GM21723 (cell line): ENCODE measurements at regions not wholly inside any gene's neighbourhood (a gene's known extent, or its start where the extent isn't known, plus 50 kb on each side); places are given as distances from the start of the nearest gene placed in this dataset.
A peak's percentile ranks its signal among the peaks of the same experiment; 100 is the strongest.
"Not testable (repeated sequence)": the region's sequence is repeated elsewhere in the genome, so short reads cannot be mapped to it uniquely, and the experiment has no call there.

ENCODE experiments used
- ATAC-seq: cut with Tn5 transposase; IDR thresholded peaks from one replicate; pipeline ENCODE4 v1.9.1; 2021; ENCODE audit warnings: mild to moderate bottlenecking, moderate library complexity; ENCODE audit not compliant: unreplicated experiment

DNA sequence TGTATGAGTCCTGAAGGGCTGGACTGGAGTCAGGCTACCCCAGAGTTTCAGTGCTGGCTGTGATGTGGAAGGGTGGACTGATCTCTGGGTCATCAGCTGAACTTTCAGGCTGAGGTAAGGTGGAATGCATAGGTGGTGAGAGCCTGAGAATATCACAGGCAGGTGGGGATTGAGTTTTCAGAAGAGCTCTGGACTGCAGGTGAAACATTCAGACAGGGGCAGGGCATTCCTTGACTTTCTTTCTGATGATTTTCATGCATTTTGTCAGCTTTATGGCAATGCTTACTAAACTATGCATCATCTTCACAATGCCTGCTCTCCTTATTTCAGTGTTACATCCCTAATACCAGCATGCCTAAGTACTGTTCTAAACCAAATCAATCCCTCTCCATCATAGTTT is 755.0 kb downstream of the KCNA4 start:
- ATAC-seq = no peak

DNA sequence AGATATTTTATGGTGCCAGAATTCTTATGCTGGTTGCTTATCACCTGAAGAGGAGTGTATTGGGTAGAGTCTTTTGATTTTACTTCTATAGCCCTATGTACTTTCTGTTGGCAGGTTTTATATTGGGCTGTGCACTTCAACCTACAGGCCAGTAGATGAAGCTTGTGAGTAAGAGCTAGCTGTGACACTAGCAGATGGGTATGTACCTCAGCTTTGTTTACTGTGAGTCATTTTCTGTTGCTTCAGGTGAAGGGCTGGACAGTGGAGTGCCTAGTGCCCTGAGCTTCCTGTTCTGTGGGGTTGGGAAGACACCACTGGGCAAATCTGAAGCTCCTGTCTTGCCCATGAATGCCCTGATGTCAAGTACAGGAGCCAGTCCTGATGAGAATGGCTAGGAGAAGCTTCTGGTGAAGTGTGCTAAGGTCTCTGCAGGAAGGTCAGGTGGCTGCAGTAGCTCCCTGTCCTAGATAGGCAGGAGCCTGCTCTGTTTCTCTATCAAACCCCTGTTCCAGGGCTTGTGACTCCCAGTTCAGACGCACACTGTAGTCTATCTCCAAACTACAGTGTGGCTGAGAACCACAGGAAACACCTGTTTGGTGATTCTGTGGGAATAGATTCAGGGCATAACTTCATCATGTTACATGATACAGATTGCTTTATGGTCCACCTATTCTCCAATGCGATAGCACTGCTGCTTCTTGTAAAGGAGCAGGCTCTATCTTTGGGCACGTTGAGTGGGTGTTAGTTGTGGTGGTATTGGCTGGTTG is 755.7 kb downstream of the KCNA4 start:
- ATAC-seq = no peak

DNA sequence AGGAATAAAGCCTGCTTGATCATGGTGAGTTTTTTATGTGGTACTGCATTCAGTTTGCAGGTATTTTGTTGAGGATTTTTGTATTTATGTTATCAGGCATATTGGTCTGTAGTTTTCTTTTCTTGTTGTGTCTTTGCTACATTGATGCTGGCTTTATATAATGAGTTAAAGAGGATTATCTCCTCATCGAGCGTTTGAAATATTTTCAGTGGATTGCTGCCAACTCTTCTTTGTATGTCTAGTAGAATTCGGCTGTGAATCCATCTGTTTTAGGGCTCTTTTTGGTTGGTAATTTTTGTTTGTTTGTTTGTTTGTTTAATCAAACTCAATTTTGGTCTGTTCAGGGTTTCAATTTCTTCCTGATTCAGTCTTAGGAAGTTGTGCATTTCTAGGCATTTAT is 758.4 kb downstream of the KCNA4 start:
- no peak for ATAC-seq

DNA sequence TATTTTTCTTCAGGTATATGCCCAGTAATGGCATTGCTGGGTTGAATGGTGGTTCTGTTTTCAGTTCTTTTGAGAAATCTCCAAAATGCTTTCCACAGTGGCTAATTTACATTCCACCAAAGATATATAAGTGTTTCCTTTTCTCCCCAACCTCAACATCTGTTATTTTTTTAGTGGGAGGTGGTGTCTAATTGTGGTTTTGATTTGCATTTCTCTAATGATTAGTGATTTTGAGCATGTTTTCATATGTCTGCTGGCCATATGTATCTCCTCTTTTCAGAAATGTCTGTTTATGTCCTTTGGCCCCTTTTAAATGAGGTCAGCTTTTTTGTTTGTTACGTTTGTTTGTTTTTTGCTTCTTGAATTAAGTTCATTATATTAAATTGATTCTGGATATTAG is 760.2 kb downstream of the KCNA4 start:
- no peak for ATAC-seq

DNA sequence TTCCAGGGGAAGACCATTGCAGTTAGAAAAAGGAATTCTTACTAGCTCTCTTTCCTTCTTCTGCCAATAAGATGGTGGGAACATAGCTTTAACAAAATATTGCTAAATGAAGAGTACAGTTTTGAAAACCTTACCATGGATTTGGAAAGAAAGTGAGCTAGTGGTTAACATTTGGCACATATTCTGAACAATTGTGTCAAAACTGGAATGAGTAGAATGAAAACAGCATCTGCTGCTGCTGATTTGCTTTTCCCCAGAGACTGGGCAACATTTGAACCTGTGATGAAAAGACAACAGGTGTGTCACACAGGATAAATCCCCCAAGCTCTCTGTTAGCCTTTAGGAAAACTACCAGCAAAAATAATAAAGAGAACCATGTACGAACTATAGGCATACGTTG is 761.4 kb downstream of the KCNA4 start:
- ATAC-seq = no peak

DNA sequence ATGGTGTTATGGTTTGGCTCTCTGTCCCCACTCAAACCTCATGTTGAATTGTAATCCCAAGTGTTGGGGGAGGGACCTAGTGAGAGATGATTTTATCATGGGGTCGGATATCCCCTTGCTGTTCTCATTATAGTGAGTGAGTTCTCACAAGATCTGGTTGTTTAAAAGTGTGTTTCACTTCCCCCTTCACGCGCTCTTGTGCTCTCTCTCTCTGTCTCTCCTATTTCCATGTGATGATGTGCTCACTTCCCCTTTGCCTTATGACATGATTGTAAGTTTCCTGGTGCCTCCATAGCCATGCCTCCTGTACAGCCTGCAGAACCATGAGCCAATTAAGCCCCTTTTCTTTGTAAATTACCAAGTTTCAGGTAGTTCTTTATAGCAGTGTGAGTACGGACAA is 765.1 kb downstream of the KCNA4 start:
- ATAC-seq = peak; percentile 63

DNA sequence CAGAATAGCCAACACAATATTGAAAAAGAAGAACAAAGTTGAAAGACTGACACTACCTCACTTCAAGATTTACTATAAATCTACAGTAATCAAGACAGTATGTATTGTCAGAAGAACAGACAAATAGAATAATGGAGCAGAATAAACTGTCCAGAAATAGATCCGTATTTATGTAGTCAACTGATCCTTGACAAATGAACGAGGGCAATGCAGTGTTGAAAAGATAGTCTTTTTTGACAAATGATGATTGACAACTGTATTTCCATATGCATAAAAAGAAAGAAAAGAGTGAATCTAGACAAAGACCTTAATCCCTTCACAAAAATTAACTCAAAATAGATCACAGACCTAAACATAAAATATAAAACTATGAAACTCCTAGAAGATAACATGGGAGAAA is 767.1 kb downstream of the KCNA4 start:
- ATAC-seq = no peak

DNA sequence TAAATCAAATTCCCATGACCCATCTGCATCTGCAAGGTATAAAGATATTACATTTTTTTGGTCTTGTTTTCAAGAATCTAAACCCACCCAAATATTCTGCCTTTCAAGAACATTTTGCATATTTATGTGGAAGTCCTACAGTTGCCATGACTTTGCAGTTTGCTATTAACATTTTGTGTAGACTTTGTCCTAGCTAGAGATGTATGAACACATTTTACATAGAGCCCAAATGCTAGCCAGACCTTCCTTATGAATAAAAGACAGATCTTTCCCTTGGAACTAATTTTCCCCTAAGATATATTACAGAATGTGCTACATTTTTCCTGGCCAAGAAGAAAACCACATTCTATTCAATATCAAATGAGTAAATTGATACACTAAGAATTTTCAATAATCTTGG is 772.5 kb downstream of the KCNA4 start:
- ATAC-seq = no peak

DNA sequence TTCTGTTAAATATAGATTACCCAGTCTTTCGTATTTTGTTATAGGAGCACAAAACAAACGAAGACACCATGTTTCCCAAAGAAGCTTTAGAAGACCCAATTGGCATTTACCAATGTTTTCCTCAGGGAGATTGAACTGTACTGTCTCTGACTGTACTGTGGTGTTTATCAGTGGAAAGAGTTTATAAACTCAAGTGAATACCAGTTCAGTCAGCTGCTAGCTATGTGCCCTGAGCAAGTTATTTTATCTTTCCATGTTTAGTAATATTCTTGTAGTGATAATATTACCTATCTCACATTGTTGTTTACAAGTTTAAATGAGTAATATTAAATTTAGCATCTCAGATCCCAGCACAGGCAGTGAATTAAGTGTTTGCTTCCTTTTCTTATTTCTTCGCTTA is 773.2 kb downstream of the KCNA4 start:
- no peak for ATAC-seq

DNA sequence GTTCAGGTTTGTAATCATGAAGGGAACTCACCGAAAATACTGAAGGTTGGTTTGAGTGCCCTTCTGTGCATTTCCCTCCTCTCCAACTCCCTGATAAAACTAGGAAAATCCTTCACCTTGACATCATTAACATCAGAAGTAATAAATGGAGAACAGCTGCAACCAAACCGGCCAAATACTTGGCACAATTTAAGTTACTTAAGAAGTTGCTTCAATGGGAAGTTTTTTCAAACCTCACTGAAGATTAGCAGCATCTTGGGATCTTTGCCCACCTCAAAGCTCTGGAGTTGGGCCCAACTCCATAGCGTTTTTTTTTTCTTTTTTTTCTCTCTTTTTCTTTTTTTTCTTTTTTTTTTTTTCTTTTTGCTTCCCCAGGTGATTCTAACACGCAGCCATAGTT is 784.8 kb downstream of the KCNA4 start:
- ATAC-seq = no peak

DNA sequence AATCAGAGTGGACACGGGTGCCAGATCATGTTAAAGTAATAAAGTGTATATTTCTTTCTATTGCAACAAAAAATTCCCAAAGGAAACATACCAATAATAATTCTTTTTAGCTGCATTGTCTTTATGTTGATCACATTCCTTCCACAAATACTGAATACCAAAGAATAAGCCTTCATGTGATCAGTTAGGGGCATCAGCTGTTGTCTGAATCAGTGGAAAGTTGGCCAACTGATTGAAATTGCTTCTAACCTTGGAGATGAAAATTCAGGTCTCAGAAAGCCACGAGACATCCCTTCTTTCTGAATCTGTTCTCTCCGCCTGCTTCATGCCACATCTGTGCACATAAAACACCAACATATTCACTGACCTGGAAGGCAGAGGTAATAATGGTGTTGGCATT is 785.2 kb downstream of the KCNA4 start:
- no peak for ATAC-seq

DNA sequence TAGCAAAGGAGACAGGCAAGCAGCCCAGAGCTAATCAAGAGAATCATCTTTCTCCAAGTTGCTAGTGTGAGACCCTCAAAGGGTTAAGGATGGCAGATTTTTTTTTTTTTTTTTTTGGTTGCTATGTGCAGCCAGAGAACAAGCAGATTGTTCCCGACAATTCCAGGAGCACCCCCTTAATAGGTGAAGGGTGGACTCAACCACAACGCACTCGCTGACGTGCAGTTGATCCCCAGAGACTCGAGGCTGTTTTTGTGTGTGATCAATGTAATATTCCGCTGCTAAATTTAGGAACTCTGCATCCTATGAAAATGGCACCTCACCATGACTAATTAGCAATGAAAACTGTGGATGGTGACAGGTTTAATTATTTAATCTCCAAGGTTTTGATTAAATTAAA is 789.0 kb downstream of the KCNA4 start:
- ATAC-seq = no peak

DNA sequence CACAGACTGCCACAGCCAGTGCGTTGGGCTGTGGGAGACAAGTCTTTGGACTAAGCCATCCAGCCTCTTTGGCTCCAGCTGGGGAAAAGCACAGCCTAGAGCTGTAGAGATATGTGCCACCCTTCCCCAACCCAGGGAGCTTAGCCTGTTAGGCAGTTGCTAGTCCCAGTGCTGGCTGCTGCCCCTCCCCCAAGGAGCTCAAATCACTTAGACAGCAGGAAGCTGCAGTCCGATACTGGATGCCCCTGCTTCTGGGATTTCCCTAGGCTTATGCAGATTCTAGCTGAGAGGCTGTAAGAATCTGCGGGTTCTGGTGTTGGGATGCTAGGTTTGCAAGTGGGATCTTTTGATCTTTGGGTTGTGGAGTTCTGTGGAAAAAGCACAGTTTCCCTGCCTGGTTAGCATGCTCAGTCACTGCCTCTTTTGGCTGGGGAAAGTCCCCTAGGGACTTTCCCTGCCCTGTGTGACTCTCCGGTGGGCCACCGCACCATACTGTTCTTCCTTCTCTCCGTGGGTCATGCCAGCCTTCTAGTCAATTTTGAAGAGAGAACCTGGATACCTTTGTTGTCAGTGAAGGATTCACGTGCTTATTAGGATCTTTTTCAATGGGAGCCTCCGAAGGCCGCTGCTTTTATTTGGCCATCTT is 792.0 kb downstream of the KCNA4 start:
- no peak for ATAC-seq

DNA sequence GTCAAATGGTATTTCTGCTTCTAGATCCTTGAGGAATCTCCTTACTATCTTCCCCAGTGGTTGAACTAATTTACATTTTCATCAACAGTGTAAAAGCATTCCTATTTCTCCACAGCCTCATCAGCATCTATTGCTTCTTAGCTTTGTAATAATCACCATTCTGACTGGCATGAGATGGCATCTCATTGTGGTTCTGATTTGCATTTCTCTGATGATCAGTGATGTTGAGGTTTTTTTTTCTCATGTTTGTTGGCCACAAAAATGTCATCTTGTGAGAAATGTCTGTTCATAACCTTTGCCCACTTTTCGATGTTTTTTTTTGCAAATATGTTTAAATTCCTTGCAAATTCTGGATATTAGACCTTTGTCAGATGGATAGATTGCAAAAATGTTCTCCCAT is 797.3 kb downstream of the KCNA4 start:
- not testable (repeated sequence) for ATAC-seq

DNA sequence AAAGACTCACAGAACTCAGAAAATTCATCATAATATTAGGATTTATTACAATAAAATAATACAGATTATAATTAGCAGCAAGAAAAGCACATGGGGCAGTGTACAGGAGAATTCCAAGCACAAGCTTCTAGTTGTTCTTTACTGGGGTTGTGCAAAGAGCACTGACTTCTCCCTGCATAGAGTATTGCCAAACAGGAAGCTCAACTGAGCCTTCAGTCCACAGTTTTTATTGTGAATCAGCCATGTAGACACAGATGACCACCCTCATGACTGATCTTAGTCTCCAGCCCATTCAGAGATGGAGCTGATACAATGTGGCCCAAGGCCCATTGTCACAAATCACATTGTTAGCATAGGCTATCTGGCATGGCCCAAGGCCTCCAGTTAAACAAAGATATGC is 798.9 kb downstream of the KCNA4 start:
- no peak for ATAC-seq

DNA sequence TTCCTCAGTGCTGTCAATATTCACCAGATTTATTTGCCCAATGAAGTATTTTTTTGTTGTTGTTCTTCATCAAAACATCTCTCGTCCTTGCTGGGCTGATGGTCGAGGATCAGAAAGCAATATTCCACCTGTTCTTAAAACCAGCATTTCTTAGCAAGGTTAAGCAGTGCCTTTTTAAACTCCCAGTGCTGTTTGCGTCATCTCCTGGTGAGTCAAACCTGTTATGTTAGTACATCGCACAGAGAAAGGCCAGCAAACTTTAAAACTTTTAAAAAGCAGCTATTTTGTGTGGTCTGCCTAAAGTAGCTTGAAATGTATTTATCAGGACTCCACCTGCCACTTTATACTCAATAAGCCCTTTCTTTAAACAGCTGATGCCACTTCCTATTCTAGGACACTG is 802.0 kb downstream of the KCNA4 start:
- no peak for ATAC-seq

DNA sequence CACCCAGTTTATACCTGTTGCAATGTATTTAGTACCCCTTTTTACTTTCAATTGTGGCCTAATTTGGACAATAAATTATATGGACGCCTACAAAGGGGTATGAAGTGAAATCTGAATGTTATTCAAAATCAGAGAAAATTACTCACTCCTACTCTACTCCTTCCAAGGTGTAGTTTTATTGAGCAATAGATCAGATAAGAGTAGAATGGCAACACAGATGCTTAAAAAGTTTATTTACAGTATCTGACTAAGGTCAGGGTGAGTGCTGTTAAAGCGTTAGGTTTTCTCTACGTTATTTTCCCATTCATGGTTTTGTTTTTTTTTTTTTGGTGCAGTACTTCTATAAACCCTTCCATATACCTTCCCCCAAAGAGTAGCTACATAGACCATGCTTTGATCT is 805.6 kb downstream of the KCNA4 start:
- no peak for ATAC-seq

DNA sequence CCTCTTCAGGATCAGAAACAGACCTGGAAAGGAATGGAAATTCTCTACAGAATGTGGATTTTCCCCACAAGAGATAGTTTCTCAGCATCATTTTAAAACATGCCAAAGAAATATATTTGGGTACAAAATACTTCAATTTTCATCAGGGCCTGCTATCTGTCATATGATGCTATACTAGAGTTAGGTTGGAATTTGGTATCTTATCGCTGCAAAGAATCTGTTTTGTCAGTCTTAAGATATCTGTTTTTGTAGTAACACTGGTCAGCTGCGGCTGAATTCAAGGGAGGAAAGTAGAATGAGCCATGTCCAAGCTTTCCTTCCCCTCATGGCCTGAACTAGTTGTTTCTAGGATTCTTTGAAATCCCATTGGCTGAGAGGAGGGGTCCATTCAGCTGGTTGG is 806.4 kb downstream of the KCNA4 start:
- ATAC-seq = no peak

DNA sequence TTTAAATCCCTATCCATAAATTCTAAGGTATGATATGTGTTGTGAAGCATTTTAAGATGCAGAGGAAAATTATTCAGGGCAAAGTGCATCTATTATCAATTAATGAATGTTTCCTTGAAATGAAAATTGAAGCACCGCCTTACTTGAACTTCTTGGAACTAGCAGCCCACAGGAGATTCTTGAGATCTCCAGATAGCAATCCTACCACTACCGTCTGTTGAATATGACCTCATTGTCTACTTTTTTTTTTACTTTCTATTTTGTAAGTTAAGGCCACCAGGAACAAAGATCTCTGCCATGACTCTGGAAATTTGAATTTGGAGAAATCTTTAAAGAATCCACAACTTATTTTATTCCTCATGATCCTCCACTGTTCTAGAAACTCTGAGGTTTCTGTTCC is 808.7 kb downstream of the KCNA4 start:
- no peak for ATAC-seq

DNA sequence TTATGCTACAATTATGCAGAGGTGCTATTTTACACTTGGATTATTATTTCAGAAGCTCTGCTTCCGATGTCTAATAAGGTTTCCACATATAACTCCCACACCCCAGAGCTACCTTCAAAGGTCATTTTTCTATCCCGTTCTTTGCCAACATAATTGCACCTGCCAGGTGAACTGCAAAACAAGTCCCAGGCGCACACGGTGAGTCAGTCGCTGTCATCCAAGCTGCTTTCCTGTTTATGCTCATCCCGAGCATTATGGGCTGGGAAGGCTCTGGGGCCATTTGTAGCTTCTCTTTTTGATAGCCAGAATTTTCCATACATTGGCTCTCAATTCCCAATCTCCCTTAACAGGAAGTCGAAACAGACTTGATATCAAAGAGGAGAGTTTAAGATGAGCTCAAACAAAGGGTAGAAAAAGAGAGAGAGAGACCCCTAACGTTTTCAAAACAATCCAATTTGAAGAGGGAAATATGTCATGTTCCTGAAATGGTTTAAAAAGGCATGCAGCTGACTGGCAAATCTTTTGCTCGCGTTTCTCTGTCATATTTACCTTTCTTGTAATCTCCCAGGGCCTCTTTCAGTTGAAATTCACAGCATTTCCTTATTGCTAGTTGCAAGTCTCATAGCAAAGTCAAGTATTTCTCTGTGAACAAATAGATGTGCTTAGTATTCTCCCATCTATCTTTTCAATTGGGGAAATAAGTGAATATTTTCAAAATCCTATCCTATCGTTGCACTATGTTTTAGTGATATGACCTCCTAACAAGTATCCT is 815.9 kb downstream of the KCNA4 start:
- no peak for ATAC-seq

DNA sequence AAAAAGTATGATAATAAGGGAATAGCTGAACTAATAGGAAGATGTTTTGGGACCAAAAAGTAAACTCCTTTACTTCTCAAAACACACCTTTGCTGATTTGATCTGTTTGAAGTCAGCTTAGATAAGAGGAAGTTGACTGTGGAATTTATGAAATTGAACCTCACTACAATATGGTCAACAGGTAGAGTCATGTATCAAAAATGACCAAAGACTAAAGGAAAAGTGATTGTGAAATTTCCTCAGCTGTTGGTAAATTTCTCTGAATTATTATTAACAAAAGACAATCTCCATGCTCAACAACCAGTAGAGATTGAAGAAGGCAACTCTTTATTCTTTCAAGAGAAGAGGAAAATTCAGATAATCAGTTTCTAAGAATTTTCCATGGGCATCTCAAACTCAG is 826.5 kb downstream of the KCNA4 start:
- ATAC-seq = no peak

DNA sequence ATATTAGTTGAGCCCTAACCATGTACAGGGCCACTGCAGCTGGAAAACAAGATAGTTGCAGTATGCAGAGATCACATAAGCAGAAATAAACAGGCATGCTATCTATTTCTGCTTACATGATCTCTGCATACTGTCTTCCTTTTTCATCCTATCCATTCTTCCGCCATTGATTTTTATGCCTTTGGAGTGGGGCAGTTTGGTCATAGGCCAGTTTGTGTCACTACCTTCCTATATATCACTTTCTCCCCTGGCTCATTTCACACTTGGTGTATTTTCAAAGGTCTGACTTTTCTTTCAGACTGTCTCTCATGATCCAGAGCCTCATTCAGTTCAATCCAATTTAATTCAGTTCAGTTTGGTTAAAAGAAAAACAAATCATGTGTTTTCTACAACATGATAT is 829.6 kb downstream of the KCNA4 start:
- ATAC-seq = no peak
